PFSK-1 (cell line): ENCODE measurements at regions not wholly inside any gene's neighbourhood (a gene's known extent, or its start where the extent isn't known, plus 50 kb on each side); places are given as distances from the start of the nearest gene placed in this dataset.

Experiments
- FOXP2 ChIP-seq: optimal IDR thresholded peaks from 2 replicates; pipeline ENCODE3; 2011; ENCODE audit warnings: borderline replicate concordance, control low read depth, inconsistent platforms; ENCODE audit not compliant: insufficient read depth; ENCODE audit errors: extremely low read length, extremely low read depth
- POLR2AphosphoS5 ChIP-seq: IDR thresholded peaks from 2 replicates; pipeline ENCODE4 v1.6.1; 2012; ENCODE audit warnings: low read depth, mild to moderate bottlenecking, control low read depth, low read length, moderate library complexity
- REST ChIP-seq, 2 experiments: IDR thresholded peaks; 2 replicates each; pipeline versions ENCODE4 v1.6.1 to v1.8.0; 2011 to 2012; ENCODE audit warnings: low read depth in 2 of 2, low read length in 2 of 2, control low read depth in 1 of 2, inconsistent platforms in 1 of 2, mild to moderate bottlenecking in 1 of 2, moderate library complexity in 1 of 2; ENCODE audit not compliant: insufficient read depth in 1 of 2
- SIN3A ChIP-seq: IDR thresholded peaks from 2 replicates; pipeline ENCODE4 v1.6.1; 2012; ENCODE audit warnings: mild to moderate bottlenecking, low read length, moderate library complexity, borderline replicate concordance; ENCODE audit not compliant: insufficient read depth
- TAF1 ChIP-seq: IDR thresholded peaks from 2 replicates; pipeline ENCODE4 v1.6.1; 2012; ENCODE audit warnings: low read length, control low read depth, borderline replicate concordance; ENCODE audit not compliant: insufficient read depth

GRCh38 chr7:152914014-152914844 lies 154.7 kb downstream of the ACTR3B start:
- TF ChIP-seq REST (IDR thresholded peaks at IDR 0.05; ENCODE audit: insufficient read depth in 1 of 2, low read depth in 2 of 2, low read length in 2 of 2) (no peak), SIN3A (no peak), FOXP2 (no peak), POLR2AphosphoS5 (no peak), TAF1 (no peak)

GRCh38 chr7:152922318-152923081 lies 162.9 kb downstream of the ACTR3B start:
- no peak for TF ChIP-seq POLR2AphosphoS5
- no peak for TF ChIP-seq REST (IDR thresholded peaks at IDR 0.05; ENCODE audit: insufficient read depth in 1 of 2, low read depth in 2 of 2, low read length in 2 of 2)
- no peak for TF ChIP-seq SIN3A
- TF ChIP-seq TAF1: no peak

GRCh38 chr7:152923711-152924110 lies 164.2 kb downstream of the ACTR3B start:
- TF ChIP-seq SIN3A (no peak), REST (IDR thresholded peaks at IDR 0.05; ENCODE audit: insufficient read depth in 1 of 2, low read depth in 2 of 2, low read length in 2 of 2) (no peak), FOXP2 (no peak), TAF1 (no peak), POLR2AphosphoS5 (no peak)

- TF ChIP-seq REST (IDR thresholded peaks at IDR 0.05; ENCODE audit: insufficient read depth in 1 of 2, low read depth in 2 of 2, low read length in 2 of 2): no peak
- no peak for TF ChIP-seq TAF1
- no peak for TF ChIP-seq POLR2AphosphoS5
- TF ChIP-seq FOXP2: no peak
- no peak for TF ChIP-seq SIN3A
These were observed 164.7 kb downstream of the ACTR3B start for GRCh38 chr7:152924238-152924637.
